WTC11 (cell line): ENCODE measurements at regions not wholly inside any gene's neighbourhood (a gene's known extent, or its start where the extent isn't known, plus 50 kb on each side); places are given as distances from the start of the nearest gene placed in this dataset.

ENCODE experiments used
- ATAC-seq: fragments of 200-7000 bp; cut with Tn5 transposase; 2 replicates; pipeline ENCODE4 v1.10.0; 2021; ENCODE audit warnings: mild to moderate bottlenecking, moderate library complexity
- CTCF ChIA-PET: fragments of 300-600 bp; sonication (Branson Sonifier 250); formaldehyde crosslinking; loops from one replicate; lab custom pipeline; 2021; ENCODE audit warnings: antibody characterized with exemption; lab: Charles Lee
- POLR2A ChIA-PET: fragments of 350-600 bp; sonication (Branson Sonifier 250); formaldehyde crosslinking; loops from one replicate; lab custom pipeline; 2021; ENCODE audit warnings: antibody characterized with exemption; lab: Charles Lee
- DNase-seq: peaks from one replicate; pipeline ENCODE4 v3.0.0; 2021; ENCODE audit warnings: low spot score
- H3K27ac Mint-ChIP-seq: 2 replicates; pipeline ENCODE4 v1.8.0; 2021; ENCODE audit warnings: mixed read lengths
- H3K27me3 Mint-ChIP-seq: 2 replicates; pipeline ENCODE4 v1.8.0; 2021; ENCODE audit warnings: low read depth, mild to moderate bottlenecking, moderate library complexity, mixed read lengths
- H3K36me3 Mint-ChIP-seq: 2 replicates; pipeline ENCODE4 v1.8.0; 2021; ENCODE audit warnings: mixed read lengths
- H3K4me1 Mint-ChIP-seq: 2 replicates; pipeline ENCODE4 v1.8.0; 2022; ENCODE audit warnings: mixed read lengths
- H3K4me3 Mint-ChIP-seq: 2 replicates; pipeline ENCODE4 v1.8.0; 2021; ENCODE audit warnings: mild to moderate bottlenecking, moderate library complexity, mixed read lengths
- H3K9me3 Mint-ChIP-seq: 2 replicates; pipeline ENCODE4 v1.8.0; 2021; ENCODE audit warnings: mixed read lengths
- CREM ChIP-seq: sonication (generic); formaldehyde crosslinking; IDR thresholded peaks from 2 replicates; pipeline ENCODE4 v1.8.1; 2022; ENCODE audit warnings: mild to moderate bottlenecking, missing genetic modification reagents, moderate library complexity
- FOXP4 ChIP-seq: sonication (generic); formaldehyde crosslinking; IDR thresholded peaks from 2 replicates; pipeline ENCODE4 v1.8.0; 2022; ENCODE audit warnings: mild to moderate bottlenecking, missing genetic modification reagents
- GRHL2 ChIP-seq: fragments of 250-450 bp; sonication (Bioruptor Pico); IDR thresholded peaks from 2 replicates; pipeline ENCODE4 v1.8.0; 2022; ENCODE audit warnings: mild to moderate bottlenecking, moderate library complexity; ENCODE audit not compliant: insufficient replicate concordance, severe bottlenecking
- GTF2I ChIP-seq: fragments of 250-450 bp; sonication (Bioruptor Pico); conservative IDR thresholded peaks from 2 replicates; pipeline ENCODE4 v1.4.0; 2021; ENCODE audit warnings: mild to moderate bottlenecking
- PRRX2 ChIP-seq: fragments of 250-450 bp; sonication (Bioruptor Pico); IDR thresholded peaks from 2 replicates; pipeline ENCODE4 v1.8.0; 2021; ENCODE audit warnings: mild to moderate bottlenecking
- RELA ChIP-seq: sonication (generic); formaldehyde crosslinking; IDR thresholded peaks from 2 replicates; pipeline ENCODE4 v1.8.1; 2022; ENCODE audit warnings: missing genetic modification reagents, mild to moderate bottlenecking, borderline replicate concordance
- SMAD3 ChIP-seq: sonication (generic); formaldehyde crosslinking; IDR thresholded peaks from 2 replicates; pipeline ENCODE4 v1.8.0; 2022; ENCODE audit warnings: missing genetic modification reagents, mild to moderate bottlenecking, borderline replicate concordance
- SMAD4 ChIP-seq: sonication (generic); formaldehyde crosslinking; IDR thresholded peaks from 2 replicates; pipeline ENCODE4 v1.8.0; 2022; ENCODE audit warnings: mild to moderate bottlenecking, missing genetic modification reagents
- TCF7 ChIP-seq: sonication (generic); formaldehyde crosslinking; IDR thresholded peaks from 2 replicates; pipeline ENCODE4 v1.8.0; 2022; ENCODE audit warnings: mild to moderate bottlenecking, low read depth, missing genetic modification reagents, moderate library complexity
- USF1 ChIP-seq: sonication (generic); formaldehyde crosslinking; IDR thresholded peaks from 2 replicates; pipeline ENCODE4 v1.8.0; 2022; ENCODE audit warnings: mild to moderate bottlenecking, missing genetic modification reagents
- ZNF416 ChIP-seq: fragments of 250-450 bp; sonication (Bioruptor Pico); IDR thresholded peaks from 2 replicates; pipeline ENCODE4 v1.9.0; 2021; ENCODE audit warnings: mild to moderate bottlenecking, inconsistent platforms
- TF ChIP-seq, protein P1 (sequence below): sonication (generic); formaldehyde crosslinking; IDR thresholded peaks from 2 replicates; pipeline ENCODE4 v1.8.0; 2022; ENCODE audit warnings: mild to moderate bottlenecking, missing genetic modification reagents
- TF ChIP-seq, protein P2 (sequence below): sonication (generic); formaldehyde crosslinking; IDR thresholded peaks from 2 replicates; pipeline ENCODE4 v1.8.0; 2022; ENCODE audit warnings: missing genetic modification reagents
- TF ChIP-seq, protein P3 (sequence below): sonication (generic); formaldehyde crosslinking; IDR thresholded peaks from 2 replicates; pipeline ENCODE4 v1.8.0; 2022; ENCODE audit warnings: mild to moderate bottlenecking, missing genetic modification reagents

DNA sequence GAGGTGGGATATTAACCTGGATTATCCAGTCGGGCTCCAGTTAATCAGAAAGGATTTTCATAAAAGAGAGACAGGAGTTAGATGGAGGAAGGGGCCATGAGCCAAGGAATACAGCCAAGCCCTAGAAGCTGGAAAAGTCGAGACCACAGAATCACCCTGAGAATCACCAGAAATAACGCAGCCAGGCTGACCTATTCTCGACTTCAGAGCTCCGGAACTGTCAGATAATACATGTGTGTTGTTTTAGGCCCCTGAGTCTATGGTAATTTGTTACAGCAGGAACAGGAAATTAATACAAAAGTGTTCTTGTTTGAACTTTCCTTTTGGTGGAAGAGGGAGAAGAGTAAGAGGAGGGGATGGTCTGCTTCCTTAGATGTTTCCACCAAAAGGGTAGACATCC, 208.1 kb downstream of the JCAD start (continued):
- no peak for TF ChIP-seq FOXP4 (CRISPR knock-in tag)
- TF ChIP-seq GTF2I (CRISPR knock-in tag) = no peak
- no peak for TF ChIP-seq PRRX2 (CRISPR knock-in tag)
- TF ChIP-seq USF1 (CRISPR knock-in tag) = no peak
- TF ChIP-seq, protein P1, sequence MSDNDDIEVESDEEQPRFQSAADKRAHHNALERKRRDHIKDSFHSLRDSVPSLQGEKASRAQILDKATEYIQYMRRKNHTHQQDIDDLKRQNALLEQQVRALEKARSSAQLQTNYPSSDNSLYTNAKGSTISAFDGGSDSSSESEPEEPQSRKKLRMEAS (CRISPR knock-in tag) = no peak

GRCh38 chr10:29850371-29850770, 209.0 kb downstream of the JCAD start:
- ChIA-PET CTCF (no interaction called here), POLR2A (no interaction called here)
- H3K4me1 Mint-ChIP-seq = no peaks in the 10 kb centered on the region
- no peaks in the 10 kb centered on the region for H3K36me3 Mint-ChIP-seq
- ATAC-seq (no peak), DNase-seq (no peak)
- H3K27me3 Mint-ChIP-seq = no peaks in the 10 kb centered on the region
- H3K4me3 Mint-ChIP-seq = no peak overlapping the region
- no peak overlapping the region for H3K27ac Mint-ChIP-seq
- TF ChIP-seq SMAD3 (CRISPR knock-in tag) (no peak), ZNF416 (no peak), TCF7 (CRISPR knock-in tag) (no peak), GRHL2 (no peak), RELA (CRISPR knock-in tag) (no peak), CREM (CRISPR knock-in tag) (no peak)
- TF ChIP-seq, protein P2, sequence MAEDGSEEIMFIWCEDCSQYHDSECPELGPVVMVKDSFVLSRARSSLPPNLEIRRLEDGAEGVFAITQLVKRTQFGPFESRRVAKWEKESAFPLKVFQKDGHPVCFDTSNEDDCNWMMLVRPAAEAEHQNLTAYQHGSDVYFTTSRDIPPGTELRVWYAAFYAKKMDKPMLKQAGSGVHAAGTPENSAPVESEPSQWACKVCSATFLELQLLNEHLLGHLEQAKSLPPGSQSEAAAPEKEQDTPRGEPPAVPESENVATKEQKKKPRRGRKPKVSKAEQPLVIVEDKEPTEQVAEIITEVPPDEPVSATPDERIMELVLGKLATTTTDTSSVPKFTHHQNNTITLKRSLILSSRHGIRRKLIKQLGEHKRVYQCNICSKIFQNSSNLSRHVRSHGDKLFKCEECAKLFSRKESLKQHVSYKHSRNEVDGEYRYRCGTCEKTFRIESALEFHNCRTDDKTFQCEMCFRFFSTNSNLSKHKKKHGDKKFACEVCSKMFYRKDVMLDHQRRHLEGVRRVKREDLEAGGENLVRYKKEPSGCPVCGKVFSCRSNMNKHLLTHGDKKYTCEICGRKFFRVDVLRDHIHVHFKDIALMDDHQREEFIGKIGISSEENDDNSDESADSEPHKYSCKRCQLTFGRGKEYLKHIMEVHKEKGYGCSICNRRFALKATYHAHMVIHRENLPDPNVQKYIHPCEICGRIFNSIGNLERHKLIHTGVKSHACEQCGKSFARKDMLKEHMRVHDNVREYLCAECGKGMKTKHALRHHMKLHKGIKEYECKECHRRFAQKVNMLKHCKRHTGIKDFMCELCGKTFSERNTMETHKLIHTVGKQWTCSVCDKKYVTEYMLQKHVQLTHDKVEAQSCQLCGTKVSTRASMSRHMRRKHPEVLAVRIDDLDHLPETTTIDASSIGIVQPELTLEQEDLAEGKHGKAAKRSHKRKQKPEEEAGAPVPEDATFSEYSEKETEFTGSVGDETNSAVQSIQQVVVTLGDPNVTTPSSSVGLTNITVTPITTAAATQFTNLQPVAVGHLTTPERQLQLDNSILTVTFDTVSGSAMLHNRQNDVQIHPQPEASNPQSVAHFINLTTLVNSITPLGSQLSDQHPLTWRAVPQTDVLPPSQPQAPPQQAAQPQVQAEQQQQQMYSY (CRISPR knock-in tag) = no peak
- TF ChIP-seq, all 79 proteins: peak for 0
- peaks cover 2% of the 10 kb centered on the region for H3K9me3 Mint-ChIP-seq

- H3K27me3 Mint-ChIP-seq = no peaks in the 10 kb centered on the region
- peaks cover 7% of the 10 kb centered on the region for H3K9me3 Mint-ChIP-seq
- H3K4me3 Mint-ChIP-seq = no peak overlapping the region
- no peak for TF ChIP-seq SMAD4
- TF ChIP-seq, protein P3, sequence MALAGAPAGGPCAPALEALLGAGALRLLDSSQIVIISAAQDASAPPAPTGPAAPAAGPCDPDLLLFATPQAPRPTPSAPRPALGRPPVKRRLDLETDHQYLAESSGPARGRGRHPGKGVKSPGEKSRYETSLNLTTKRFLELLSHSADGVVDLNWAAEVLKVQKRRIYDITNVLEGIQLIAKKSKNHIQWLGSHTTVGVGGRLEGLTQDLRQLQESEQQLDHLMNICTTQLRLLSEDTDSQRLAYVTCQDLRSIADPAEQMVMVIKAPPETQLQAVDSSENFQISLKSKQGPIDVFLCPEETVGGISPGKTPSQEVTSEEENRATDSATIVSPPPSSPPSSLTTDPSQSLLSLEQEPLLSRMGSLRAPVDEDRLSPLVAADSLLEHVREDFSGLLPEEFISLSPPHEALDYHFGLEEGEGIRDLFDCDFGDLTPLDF (CRISPR knock-in tag) = no peak
- no peak overlapping the region for H3K27ac Mint-ChIP-seq
- no peaks in the 10 kb centered on the region for H3K4me1 Mint-ChIP-seq
- H3K36me3 Mint-ChIP-seq = no peaks in the 10 kb centered on the region
- DNase-seq = no peak
- POLR2A ChIA-PET = no interaction called here
- ATAC-seq = no peak
- CTCF ChIA-PET = no interaction called here
Measured at GRCh38 chr10:29849886-29850285, 209.5 kb downstream of the JCAD start.
